ENCODE measurements at regions not wholly inside any gene's neighbourhood (a gene's known extent, or its start where the extent isn't known, plus 50 kb on each side); places are given as distances from the start of the nearest gene placed in this dataset.
"Not testable (repeated sequence)": the region's sequence is repeated elsewhere in the genome, so short reads cannot be mapped to it uniquely, and the experiment has no call there.

- Histone ChIP-seq H3K27me3 (replicated peaks; ENCODE audit: control insufficient read depth, insufficient read depth, low read length) (no peaks in the 10 kb centered on the region), H3K36me3 (ENCODE audit: control insufficient read depth, insufficient read depth, low read length) (no peaks in the 10 kb centered on the region), H3K4me3 (replicated peaks; ENCODE audit: low read depth, low read length) (no peak overlapping the region)
- DNase-seq (ENCODE audit: extremely low read depth, insufficient read length) = no peak
- TF ChIP-seq CTCF (IDR thresholded peaks at IDR 0.05; ENCODE audit: insufficient read depth, low read length, poor library complexity, severe bottlenecking) = no peak
These were observed 442.5 kb downstream of the SEMA3D start for GRCh38 chr7:84744385-84744784.

- Histone ChIP-seq H3K4me3 (replicated peaks; ENCODE audit: low read depth, low read length) (no peak overlapping the region), H3K36me3 (ENCODE audit: control insufficient read depth, insufficient read depth, low read length) (no peaks in the 10 kb centered on the region), H3K27me3 (replicated peaks; ENCODE audit: control insufficient read depth, insufficient read depth, low read length) (no peaks in the 10 kb centered on the region)
- TF ChIP-seq CTCF (IDR thresholded peaks at IDR 0.05; ENCODE audit: insufficient read depth, low read length, poor library complexity, severe bottlenecking) = no peak
- no peak for DNase-seq (ENCODE audit: extremely low read depth, insufficient read length)
These were observed 448.2 kb downstream of the SEMA3D start for GRCh38 chr7:84738583-84739150.

GRCh38 chr7:84735677-84736076 lies 451.2 kb downstream of the SEMA3D start:
- no peaks in the 10 kb centered on the region for H3K27me3 ChIP-seq (replicated peaks; ENCODE audit: control insufficient read depth, insufficient read depth, low read length)
- no peak for TF ChIP-seq CTCF (IDR thresholded peaks at IDR 0.05; ENCODE audit: insufficient read depth, low read length, poor library complexity, severe bottlenecking)
- DNase-seq (ENCODE audit: extremely low read depth, insufficient read length) = no peak
- no peaks in the 10 kb centered on the region for H3K36me3 ChIP-seq (ENCODE audit: control insufficient read depth, insufficient read depth, low read length)
- H3K4me3 ChIP-seq (replicated peaks; ENCODE audit: low read depth, low read length) = no peak overlapping the region

- H3K4me3 ChIP-seq (replicated peaks; ENCODE audit: low read depth, low read length) = no peak overlapping the region
- no peaks in the 10 kb centered on the region for H3K27me3 ChIP-seq (replicated peaks; ENCODE audit: control insufficient read depth, insufficient read depth, low read length)
- no peaks in the 10 kb centered on the region for H3K36me3 ChIP-seq (ENCODE audit: control insufficient read depth, insufficient read depth, low read length)
- DNase-seq (ENCODE audit: extremely low read depth, insufficient read length) = no peak
- no peak for TF ChIP-seq CTCF (IDR thresholded peaks at IDR 0.05; ENCODE audit: insufficient read depth, low read length, poor library complexity, severe bottlenecking)
These were observed 451.8 kb downstream of the SEMA3D start for GRCh38 chr7:84735011-84735410.

- not testable (repeated sequence) for H3K27me3 ChIP-seq (replicated peaks; ENCODE audit: control insufficient read depth, insufficient read depth, low read length); H3K36me3 ChIP-seq (ENCODE audit: control insufficient read depth, insufficient read depth, low read length); H3K4me3 ChIP-seq (replicated peaks; ENCODE audit: low read depth, low read length); DNase-seq (ENCODE audit: extremely low read depth, insufficient read length)
These were observed 452.9 kb downstream of the SEMA3D start for GRCh38 chr7:84733976-84734375.

GRCh38 chr7:84730864-84731263 lies 456.0 kb downstream of the SEMA3D start:
- not testable (repeated sequence) for H3K36me3 ChIP-seq (ENCODE audit: control insufficient read depth, insufficient read depth, low read length); DNase-seq (ENCODE audit: extremely low read depth, insufficient read length); H3K27me3 ChIP-seq (replicated peaks; ENCODE audit: control insufficient read depth, insufficient read depth, low read length); H3K4me3 ChIP-seq (replicated peaks; ENCODE audit: low read depth, low read length)

GRCh38 chr7:84729284-84729683 lies 457.6 kb downstream of the SEMA3D start:
- H3K4me3 ChIP-seq (replicated peaks; ENCODE audit: low read depth, low read length) = no peak overlapping the region
- no peak for DNase-seq (ENCODE audit: extremely low read depth, insufficient read length)
- H3K27me3 ChIP-seq (replicated peaks; ENCODE audit: control insufficient read depth, insufficient read depth, low read length) = no peaks in the 10 kb centered on the region
- H3K36me3 ChIP-seq (ENCODE audit: control insufficient read depth, insufficient read depth, low read length) = no peaks in the 10 kb centered on the region
- no peak for TF ChIP-seq CTCF (IDR thresholded peaks at IDR 0.05; ENCODE audit: insufficient read depth, low read length, poor library complexity, severe bottlenecking)
